ENCODE measurements at regions not wholly inside any gene's neighbourhood (a gene's known extent, or its start where the extent isn't known, plus 50 kb on each side); places are given as distances from the start of the nearest gene placed in this dataset.

GRCh38 chr17:6356562-6356961 is 78.4 kb downstream of the AIPL1 start:
- H3K36me3 ChIP-seq (ENCODE audit: insufficient read depth in 1 of 2, low read depth in 1 of 2): no peaks in the 10 kb centered on the region
- no peak for TF ChIP-seq CTCF (IDR thresholded peaks at IDR 0.05)
- H3K4me1 ChIP-seq: no peaks in the 10 kb centered on the region
- no peaks in the 10 kb centered on the region for H3K9me3 ChIP-seq
- intact Hi-C loops (cut with DNase I): no loop called here
- no peak overlapping the region for H3K27ac ChIP-seq
- H3K27me3 ChIP-seq (ENCODE audit: insufficient read depth in 3 of 3, low read length in 2 of 3): peaks cover 0 to 9% (median 0%) of the 10 kb centered on the region in 3 donors
- no peak for ATAC-seq
- H3K4me3 ChIP-seq: no peak overlapping the region
- WGBS, 3 donors: 54 to 59% (median 58%) methylated on average over 4 of the region's 4 CpGs
- no peak for DNase-seq

GRCh38 chr17:6355196-6355595 is 79.7 kb downstream of the AIPL1 start:
- no peak for TF ChIP-seq CTCF (IDR thresholded peaks at IDR 0.05)
- H3K4me1 ChIP-seq: no peaks in the 10 kb centered on the region
- 80 to 87% (median 80%) methylated on average over 3 of the region's 3 CpGs for WGBS, 3 donors
- no peaks in the 10 kb centered on the region for H3K9me3 ChIP-seq
- DNase-seq (no peak), ATAC-seq (no peak)
- H3K27ac ChIP-seq: no peak overlapping the region
- H3K27me3 ChIP-seq (ENCODE audit: insufficient read depth in 3 of 3, low read length in 2 of 3): peaks cover 0 to 16% (median 0%) of the 10 kb centered on the region in 3 donors
- H3K36me3 ChIP-seq (ENCODE audit: insufficient read depth in 1 of 2, low read depth in 1 of 2): no peaks in the 10 kb centered on the region
- H3K4me3 ChIP-seq: no peak overlapping the region
- intact Hi-C loops (cut with DNase I): no loop called here

GRCh38 chr17:6352801-6353560 is 81.9 kb downstream of the AIPL1 start:
- TF ChIP-seq CTCF (IDR thresholded peaks at IDR 0.05): no peak
- no peak overlapping the region for H3K27ac ChIP-seq
- no peaks in the 10 kb centered on the region for H3K4me1 ChIP-seq
- 41 to 42% (median 42%) methylated on average over 6 of the region's 6 CpGs for WGBS, 3 donors
- intact Hi-C loops (cut with DNase I): no loop called here
- DNase-seq: no peak
- no peak for ATAC-seq
- no peaks in the 10 kb centered on the region for H3K36me3 ChIP-seq (ENCODE audit: insufficient read depth in 1 of 2, low read depth in 1 of 2)
- H3K9me3 ChIP-seq: no peaks in the 10 kb centered on the region
- peaks cover 0 to 31% (median 0%) of the 10 kb centered on the region in 3 donors for H3K27me3 ChIP-seq (ENCODE audit: insufficient read depth in 3 of 3, low read length in 2 of 3)
- H3K4me3 ChIP-seq: no peak overlapping the region

GRCh38 chr17:6352016-6352415 is 82.9 kb downstream of the AIPL1 start:
- ATAC-seq: no peak
- WGBS, 3 donors: 84 to 98% (median 93%) methylated on average over 3 of the region's 3 CpGs
- Histone ChIP-seq H3K27me3 (ENCODE audit: insufficient read depth in 3 of 3, low read length in 2 of 3) (peaks cover 0 to 31% (median 0%) of the 10 kb centered on the region in 3 donors), H3K4me1 (no peaks in the 10 kb centered on the region), H3K9me3 (no peaks in the 10 kb centered on the region), H3K27ac (no peak overlapping the region), H3K36me3 (ENCODE audit: insufficient read depth in 1 of 2, low read depth in 1 of 2) (no peaks in the 10 kb centered on the region), H3K4me3 (no peak overlapping the region)
- no peak for DNase-seq
- no peak for TF ChIP-seq CTCF (IDR thresholded peaks at IDR 0.05)
- intact Hi-C loops (cut with DNase I): no loop called here

GRCh38 chr17:6350806-6351205 is 84.1 kb downstream of the AIPL1 start:
- peaks cover 0 to 31% (median 0%) of the 10 kb centered on the region in 3 donors for H3K27me3 ChIP-seq (ENCODE audit: insufficient read depth in 3 of 3, low read length in 2 of 3)
- intact Hi-C loops (cut with DNase I): no loop called here
- ATAC-seq (no peak), DNase-seq (no peak)
- no peak overlapping the region for H3K27ac ChIP-seq
- 95 to 97% (median 95%) methylated on average over 5 of the region's 5 CpGs for WGBS, 3 donors
- no peak for TF ChIP-seq CTCF (IDR thresholded peaks at IDR 0.05)
- no peaks in the 10 kb centered on the region for H3K9me3 ChIP-seq
- H3K4me1 ChIP-seq: no peaks in the 10 kb centered on the region
- H3K36me3 ChIP-seq (ENCODE audit: insufficient read depth in 1 of 2, low read depth in 1 of 2): no peaks in the 10 kb centered on the region
- H3K4me3 ChIP-seq: no peak overlapping the region

Data from psoas muscle (tissue), 7 donors.